ENCODE measurements at regions not wholly inside any gene's neighbourhood (a gene's known extent, or its start where the extent isn't known, plus 50 kb on each side); places are given as distances from the start of the nearest gene placed in this dataset.

DNA sequence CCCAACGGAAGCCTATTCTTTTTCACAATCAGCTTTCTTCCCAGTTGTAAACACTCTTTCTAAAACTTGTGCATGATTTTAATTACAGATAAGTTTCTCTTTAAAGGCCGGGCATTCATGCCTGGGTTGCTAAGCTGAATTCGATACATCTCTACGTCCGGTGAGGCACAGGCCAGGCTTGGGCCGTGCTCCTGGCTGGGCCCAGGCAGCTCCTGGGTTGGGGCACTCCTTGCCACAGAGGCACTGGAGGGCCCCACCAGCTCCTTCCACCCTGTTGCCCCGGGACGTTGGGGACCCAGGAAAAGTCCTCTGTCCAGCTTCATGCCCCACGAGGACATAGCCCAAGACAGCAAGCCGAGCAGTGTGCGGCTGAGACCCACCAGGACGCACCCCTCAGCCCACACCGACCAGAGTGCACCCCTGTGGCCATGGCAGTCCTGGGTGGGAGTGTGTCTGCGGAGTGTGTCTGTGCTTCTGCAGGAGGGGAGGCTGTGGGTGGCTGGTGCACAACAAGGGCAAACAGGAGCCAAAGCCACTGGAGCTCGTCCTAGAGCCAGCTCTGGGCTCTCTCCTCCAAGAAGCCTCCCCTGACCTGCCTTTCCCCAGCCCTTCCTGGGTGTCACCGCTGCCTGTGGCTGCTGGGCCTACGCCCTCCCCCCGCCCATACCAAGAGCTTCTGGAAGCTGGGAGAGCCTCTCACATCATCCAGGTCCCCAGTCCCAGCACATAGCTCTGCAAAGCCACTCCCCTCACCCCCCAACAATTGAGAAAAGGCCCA lies 128.0 kb upstream of the NKX1-1 start:
- DNase-seq (ENCODE audit: low read depth), result no peak
- TF ChIP-seq, protein P1, sequence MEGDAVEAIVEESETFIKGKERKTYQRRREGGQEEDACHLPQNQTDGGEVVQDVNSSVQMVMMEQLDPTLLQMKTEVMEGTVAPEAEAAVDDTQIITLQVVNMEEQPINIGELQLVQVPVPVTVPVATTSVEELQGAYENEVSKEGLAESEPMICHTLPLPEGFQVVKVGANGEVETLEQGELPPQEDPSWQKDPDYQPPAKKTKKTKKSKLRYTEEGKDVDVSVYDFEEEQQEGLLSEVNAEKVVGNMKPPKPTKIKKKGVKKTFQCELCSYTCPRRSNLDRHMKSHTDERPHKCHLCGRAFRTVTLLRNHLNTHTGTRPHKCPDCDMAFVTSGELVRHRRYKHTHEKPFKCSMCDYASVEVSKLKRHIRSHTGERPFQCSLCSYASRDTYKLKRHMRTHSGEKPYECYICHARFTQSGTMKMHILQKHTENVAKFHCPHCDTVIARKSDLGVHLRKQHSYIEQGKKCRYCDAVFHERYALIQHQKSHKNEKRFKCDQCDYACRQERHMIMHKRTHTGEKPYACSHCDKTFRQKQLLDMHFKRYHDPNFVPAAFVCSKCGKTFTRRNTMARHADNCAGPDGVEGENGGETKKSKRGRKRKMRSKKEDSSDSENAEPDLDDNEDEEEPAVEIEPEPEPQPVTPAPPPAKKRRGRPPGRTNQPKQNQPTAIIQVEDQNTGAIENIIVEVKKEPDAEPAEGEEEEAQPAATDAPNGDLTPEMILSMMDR (conservative IDR thresholded peaks at IDR 0.05; ENCODE audit: low read depth, low read length), result no peak
- H3K4me3 ChIP-seq (ENCODE audit: low read length), result no peak overlapping the region

DNA sequence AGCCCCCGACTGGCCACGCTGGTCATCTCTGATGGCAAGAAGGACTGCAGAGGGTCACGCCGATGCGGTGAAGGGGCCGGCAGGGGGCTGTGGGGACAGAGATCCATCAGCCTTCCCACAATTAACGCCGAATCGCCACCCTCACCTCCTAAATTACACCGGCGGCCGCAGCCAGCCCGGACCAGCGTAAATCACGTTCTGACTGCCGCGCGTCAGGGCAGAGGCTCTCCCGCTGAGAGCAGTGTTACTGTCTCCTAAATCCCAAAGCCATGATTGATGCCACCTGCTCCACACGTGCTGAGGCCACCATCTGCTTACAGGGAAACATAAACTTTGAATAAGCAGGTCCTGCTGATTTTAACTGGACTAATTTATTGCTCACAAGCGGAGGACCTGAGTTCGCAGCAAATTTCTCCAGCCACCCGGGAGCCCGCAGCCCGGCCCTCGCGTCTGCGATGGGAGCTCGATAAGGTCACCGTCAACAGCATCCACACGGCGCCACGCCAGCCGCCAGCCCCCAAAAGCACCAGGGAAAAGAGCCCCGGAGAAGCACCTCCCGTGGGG lies 127.3 kb upstream of the NKX1-1 start:
- TF ChIP-seq, protein P1 (conservative IDR thresholded peaks at IDR 0.05; ENCODE audit: low read depth, low read length), result no peak
- no peak for DNase-seq (ENCODE audit: low read depth)
- no peak overlapping the region for H3K4me3 ChIP-seq (ENCODE audit: low read length)

DNA sequence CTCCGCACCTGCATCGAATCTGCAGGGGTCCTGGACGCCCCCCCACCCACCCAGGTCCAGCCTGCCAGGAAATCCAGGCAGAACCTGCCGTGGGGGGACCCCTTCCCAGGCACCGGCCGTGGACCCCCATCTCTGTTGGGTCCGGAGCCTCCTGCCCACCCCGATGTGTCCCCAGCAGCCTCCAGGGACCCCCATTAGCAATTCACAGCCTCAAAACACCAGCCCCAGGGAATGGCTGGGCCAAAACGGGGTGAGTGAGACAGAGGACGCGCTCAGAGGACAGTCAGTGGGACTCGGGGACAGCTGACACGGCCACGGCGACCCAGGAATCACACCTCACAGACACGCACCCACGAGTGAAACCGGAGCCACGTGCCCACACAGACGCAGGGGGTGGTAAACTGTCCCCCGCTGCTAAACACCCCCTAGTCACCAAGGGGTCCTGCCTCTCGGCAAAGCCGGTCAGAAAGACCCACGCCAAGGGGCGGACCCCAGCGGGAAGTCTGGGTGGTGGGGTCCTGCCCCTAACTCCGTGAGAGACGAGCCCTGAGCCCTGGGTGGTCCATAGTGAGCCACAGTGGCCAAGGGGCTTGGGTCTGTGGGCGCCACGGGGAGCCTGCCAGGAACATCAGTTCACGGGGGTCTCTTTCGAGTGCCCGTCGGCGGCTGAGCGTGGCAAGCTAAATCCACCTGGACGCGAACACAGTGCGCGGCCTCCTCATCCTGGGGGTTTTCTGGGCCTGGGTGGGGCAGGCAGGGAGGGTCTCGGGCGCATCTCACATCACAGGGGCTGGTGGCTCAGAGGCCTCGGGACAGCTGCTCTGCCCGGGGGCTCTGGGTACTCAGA lies 126.5 kb upstream of the NKX1-1 start:
- TF ChIP-seq, protein P1 (conservative IDR thresholded peaks at IDR 0.05; ENCODE audit: low read depth, low read length), result no peak
- no peak overlapping the region for H3K4me3 ChIP-seq (ENCODE audit: low read length)
- no peak for DNase-seq (ENCODE audit: low read depth)

DNA sequence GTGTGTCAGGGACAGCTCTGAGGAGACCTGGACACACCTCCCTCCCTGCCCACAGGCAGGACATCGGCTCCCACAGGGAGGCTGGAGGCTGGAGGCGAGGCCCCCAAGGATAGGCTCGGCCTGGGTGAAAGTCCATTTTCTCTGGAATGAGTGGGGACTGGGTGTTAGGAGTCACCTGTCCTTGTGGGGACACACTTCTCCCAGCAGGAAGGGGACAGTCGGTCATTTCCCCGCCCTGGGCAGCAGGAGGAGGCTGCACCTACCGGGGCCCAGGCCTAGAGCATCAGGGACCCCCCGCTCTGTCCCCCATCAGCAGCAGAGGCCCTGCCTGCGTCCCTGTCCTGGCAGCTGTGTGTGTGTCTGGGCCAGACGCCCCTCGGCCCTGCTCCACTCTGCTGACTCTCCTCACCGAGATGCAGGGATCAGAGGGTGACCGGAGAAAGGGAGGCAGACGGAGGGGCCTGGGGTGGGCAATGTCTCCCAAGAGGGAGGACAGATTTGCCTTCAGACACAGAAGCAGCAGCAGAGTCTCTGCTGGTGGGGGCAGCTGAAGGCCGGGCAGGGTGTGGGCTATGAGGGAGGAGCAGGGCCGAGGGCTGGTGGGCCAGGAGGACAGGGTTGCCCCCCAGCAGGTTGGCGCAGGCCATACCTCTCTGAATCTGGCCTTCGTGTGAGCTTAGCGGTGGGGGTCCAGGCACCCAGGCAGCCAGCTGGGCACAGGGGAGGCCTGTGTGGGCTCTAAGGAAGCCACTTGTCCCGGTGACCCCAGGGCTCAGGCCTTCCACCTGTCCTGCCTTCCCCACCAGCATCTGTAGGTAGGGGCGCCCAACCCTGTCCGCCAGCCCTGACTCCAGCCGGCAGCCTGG lies 125.7 kb upstream of the NKX1-1 start:
- DNase-seq (ENCODE audit: low read depth), result no peak
- no peak overlapping the region for H3K4me3 ChIP-seq (ENCODE audit: low read length)
- TF ChIP-seq, protein P1 (conservative IDR thresholded peaks at IDR 0.05; ENCODE audit: low read depth, low read length), result no peak

DNA sequence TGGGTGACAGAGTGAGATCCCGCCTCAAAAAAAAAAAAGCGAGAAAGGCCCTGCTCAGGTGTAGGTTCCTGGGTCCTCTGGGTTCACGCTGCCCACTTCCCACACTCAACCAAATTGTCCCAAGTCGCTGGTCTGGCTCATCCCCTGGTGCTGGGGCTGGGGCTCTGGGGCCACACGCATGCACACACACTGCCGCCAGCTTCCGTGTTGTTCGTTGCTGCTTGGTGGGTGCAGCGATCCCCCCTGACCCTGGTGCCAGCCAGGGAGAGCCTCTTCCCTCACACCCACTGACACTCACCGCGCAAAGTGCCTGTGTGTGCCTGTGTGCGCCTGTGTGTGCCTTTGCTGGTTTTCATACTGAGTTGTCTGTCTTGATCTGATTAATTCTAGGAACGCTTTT lies 124.1 kb upstream of the NKX1-1 start:
- TF ChIP-seq, protein P1 (conservative IDR thresholded peaks at IDR 0.05; ENCODE audit: low read depth, low read length), result no peak
- no peak for DNase-seq (ENCODE audit: low read depth)
- no peak overlapping the region for H3K4me3 ChIP-seq (ENCODE audit: low read length)

DNA sequence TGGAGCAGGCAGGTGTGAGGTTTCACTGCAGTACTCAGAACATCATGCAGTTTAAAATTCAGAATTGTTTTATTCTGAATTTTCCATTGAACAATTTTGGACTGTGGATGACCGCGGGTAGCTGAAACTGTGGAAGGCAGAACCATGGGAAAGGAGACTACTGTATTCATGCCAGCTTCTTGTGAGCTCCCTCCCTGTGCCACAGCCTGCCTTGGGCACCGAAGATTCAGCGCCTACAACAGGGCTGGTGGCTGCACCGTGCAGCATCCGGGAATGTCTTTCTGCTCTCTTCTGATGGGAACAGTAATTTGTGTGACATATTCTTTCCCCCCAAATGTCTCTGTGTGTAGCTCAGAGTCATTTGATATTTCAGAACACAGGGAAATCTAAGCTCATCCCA lies 118.5 kb upstream of the NKX1-1 start:
- TF ChIP-seq, protein P1 (conservative IDR thresholded peaks at IDR 0.05; ENCODE audit: low read depth, low read length), result no peak
- H3K4me3 ChIP-seq (ENCODE audit: low read length), result no peak overlapping the region
- no peak for DNase-seq (ENCODE audit: low read depth)
